ENCODE measurements at regions not wholly inside any gene's neighbourhood (a gene's known extent, or its start where the extent isn't known, plus 50 kb on each side); places are given as distances from the start of the nearest gene placed in this dataset.

DNA sequence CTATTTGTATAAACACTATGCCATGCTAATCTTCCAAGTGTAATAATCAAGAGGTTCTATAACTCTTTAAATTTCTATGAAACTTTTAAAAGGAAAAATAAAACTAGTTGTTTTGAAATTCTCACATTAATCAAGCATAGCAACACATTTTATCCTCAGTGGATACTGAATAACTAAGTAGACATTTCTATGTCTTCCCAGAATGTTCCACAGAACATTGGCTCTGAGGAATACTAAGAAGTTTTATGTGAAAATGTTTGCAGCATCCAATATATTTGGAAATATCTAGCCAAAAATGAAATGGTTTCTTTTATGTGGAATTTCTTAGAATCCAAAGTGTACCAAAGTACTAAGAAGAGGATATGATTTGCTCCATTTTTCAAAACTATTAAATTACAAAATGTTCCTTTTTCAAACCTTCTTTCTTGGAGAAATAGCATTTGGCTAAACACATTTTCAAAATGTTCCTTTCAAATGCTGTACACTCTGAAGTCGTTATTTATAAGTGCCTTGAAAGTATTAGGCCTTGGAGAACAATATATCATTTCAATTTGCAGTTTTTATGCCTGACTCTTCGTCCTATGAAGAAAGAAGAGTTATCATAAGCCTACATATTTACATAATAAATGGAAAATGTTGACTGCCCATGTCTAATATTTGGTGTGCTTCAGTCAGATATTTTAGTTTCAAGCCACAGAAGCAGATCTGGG, 175.6 kb upstream of the COX7C start:
- DNase-seq (ENCODE audit: low spot score) (no peak), FAIRE-seq (no peak), ATAC-seq (no peak)
- intact Hi-C loops (cut with micrococcal nuclease; ENCODE audit: unreplicated experiment) = no loop called here
- no peaks in the 10 kb centered on the region for H3K27me3 ChIP-seq (ENCODE audit: control insufficient read depth in 1 of 2, insufficient read depth in 2 of 2, low read length in 2 of 2)
- H3K36me3 ChIP-seq (replicated peaks in 1 of 2; ENCODE audit: control insufficient read depth in 1 of 2, insufficient read depth in 2 of 2, low read length in 2 of 2) = no peaks in the 10 kb centered on the region
- H2AFZ ChIP-seq (ENCODE audit: low read length) = no peak overlapping the region
- TF ChIP-seq ZFP36L1 (CRISPR knock-in tag; IDR thresholded peaks at IDR 0.05) (no peak), ZNF530 (CRISPR knock-in tag; IDR thresholded peaks at IDR 0.05; ENCODE audit: low read depth) (no peak), ZNF282 (IDR thresholded peaks at IDR 0.05; ENCODE audit: partially characterized antibody) (no peak)
- no peaks in the 10 kb centered on the region for H3K79me2 ChIP-seq (ENCODE audit: insufficient read depth, low read length)
- BruUV-seq (replicated peaks) = no TSS peak
- ChIA-PET POLR2A (no interaction called here), CTCF (ENCODE audit: low intra/inter-chr PET ratio, low total read pairs) (no interaction called here)
- in situ Hi-C loops (cut with HindIII; ENCODE audit: extremely low pct_ligation_motif_present, low pct_unique_long_range_greater_than_20kb) = no loop called here
- no peaks in the 10 kb centered on the region for H3K4me1 ChIP-seq (ENCODE audit: insufficient read depth, low read length)
- H3K27ac ChIP-seq (ENCODE audit: extremely low read length, insufficient read depth, low read length) = no peak overlapping the region
- H3K9ac ChIP-seq (ENCODE audit: insufficient read depth, low read depth, low read length) = no peak overlapping the region
- H3K4me3 ChIP-seq (replicated peaks in 1 of 3; ENCODE audit: insufficient read depth in 1 of 3, low read depth in 2 of 3, low read length in 3 of 3) = no peak overlapping the region
- no peaks in the 10 kb centered on the region for H3K9me3 ChIP-seq (ENCODE audit: low read length)
- WGBS (ENCODE audit: low lambda C conversion rate) = 2% methylated on average over 2 of the region's 2 CpGs
- no peaks in the 10 kb centered on the region for H4K20me1 ChIP-seq (ENCODE audit: insufficient read depth, low read length)
- no peak overlapping the region for H3K4me2 ChIP-seq (ENCODE audit: low read depth, low read length)

DNA sequence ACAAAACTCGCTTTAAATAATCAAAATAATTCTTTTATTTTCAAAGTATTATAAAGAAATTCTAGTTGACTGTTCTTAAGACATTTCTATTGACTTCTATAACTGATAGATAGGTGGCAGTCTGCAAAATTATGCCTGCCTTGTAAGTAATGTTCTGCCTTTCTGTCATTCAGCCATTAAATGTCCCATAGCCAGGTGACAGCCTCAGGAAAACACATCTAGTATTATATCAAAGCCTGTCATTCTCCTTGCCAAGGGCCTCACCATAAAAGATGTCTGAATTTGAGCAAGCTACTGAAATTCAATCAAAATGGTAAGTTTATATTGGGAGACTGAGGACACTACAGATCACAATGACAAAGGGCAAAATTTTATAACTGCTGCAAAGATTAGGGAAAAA, 170.4 kb upstream of the COX7C start:
- Histone ChIP-seq H3K4me2 (ENCODE audit: low read depth, low read length) (no peak overlapping the region), H4K20me1 (ENCODE audit: insufficient read depth, low read length) (no peaks in the 10 kb centered on the region), H3K4me3 (replicated peaks in 1 of 3; ENCODE audit: insufficient read depth in 1 of 3, low read depth in 2 of 3, low read length in 3 of 3) (no peak overlapping the region), H3K4me1 (ENCODE audit: insufficient read depth, low read length) (no peaks in the 10 kb centered on the region), H2AFZ (ENCODE audit: low read length) (no peak overlapping the region), H3K9ac (ENCODE audit: insufficient read depth, low read depth, low read length) (no peak overlapping the region), H3K9me3 (ENCODE audit: low read length) (no peaks in the 10 kb centered on the region), H3K27me3 (ENCODE audit: control insufficient read depth in 1 of 2, insufficient read depth in 2 of 2, low read length in 2 of 2) (no peaks in the 10 kb centered on the region), H3K79me2 (ENCODE audit: insufficient read depth, low read length) (no peaks in the 10 kb centered on the region), H3K27ac (ENCODE audit: extremely low read length, insufficient read depth, low read length) (no peak overlapping the region), H3K36me3 (replicated peaks in 1 of 2; ENCODE audit: control insufficient read depth in 1 of 2, insufficient read depth in 2 of 2, low read length in 2 of 2) (no peaks in the 10 kb centered on the region)
- TF ChIP-seq ZNF660 (CRISPR knock-in tag; IDR thresholded peaks at IDR 0.05; ENCODE audit: borderline replicate concordance, low read depth) (no peak), E2F5 (CRISPR knock-in tag; conservative IDR thresholded peaks at IDR 0.05) (no peak), ZNF224 (CRISPR knock-in tag; IDR thresholded peaks at IDR 0.05) (no peak), ZNF670 (CRISPR knock-in tag; IDR thresholded peaks at IDR 0.05; ENCODE audit: borderline replicate concordance) (no peak)
- in situ Hi-C loops (cut with HindIII; ENCODE audit: extremely low pct_ligation_motif_present, low pct_unique_long_range_greater_than_20kb) = no loop called here
- WGBS (ENCODE audit: low lambda C conversion rate) = 6% methylated on average over 1 of the region's 1 CpG
- ChIA-PET POLR2A (no interaction called here), CTCF (ENCODE audit: low intra/inter-chr PET ratio, low total read pairs) (no interaction called here)
- no TSS peak for BruUV-seq (replicated peaks)
- intact Hi-C loops (cut with micrococcal nuclease; ENCODE audit: unreplicated experiment) = no loop called here
- no peak for ATAC-seq
- DNase-seq (ENCODE audit: low spot score) = no peak
- no peak for FAIRE-seq

Data from HepG2 (cell line).